H9 (cell line): ENCODE measurements at regions not wholly inside any gene's neighbourhood (a gene's known extent, or its start where the extent isn't known, plus 50 kb on each side); places are given as distances from the start of the nearest gene placed in this dataset.

Experiments used
- DNase-seq: peaks from one replicate; pipeline ENCODE4 v3.0.0-alpha.2; 2017
- H2AFZ ChIP-seq: one replicate; pipeline ENCODE4 v1.6.1; 2013; ENCODE audit warnings: mild to moderate bottlenecking, low read length, control low read depth, moderate library complexity
- H2AK5ac ChIP-seq: 2 replicates; pipeline ENCODE4 v1.6.1; 2013; ENCODE audit warnings: low read length, control low read depth, mixed read lengths; ENCODE audit not compliant: insufficient read length
- H2BK120ac ChIP-seq: one replicate; pipeline ENCODE4 v1.6.1; 2013; ENCODE audit warnings: low read depth, mild to moderate bottlenecking, low read length, control low read depth, inconsistent platforms; ENCODE audit not compliant: poor library complexity, severe bottlenecking
- H2BK12ac ChIP-seq: 2 replicates; pipeline ENCODE4 v1.6.1; 2013; ENCODE audit warnings: low read length, control low read depth, mixed read lengths, low read depth; ENCODE audit not compliant: insufficient read length
- H2BK15ac ChIP-seq: 2 replicates; pipeline ENCODE4 v1.6.1; 2013; ENCODE audit warnings: low read depth, low read length, control low read depth
- H2BK20ac ChIP-seq: one replicate; pipeline ENCODE4 v1.6.1; 2013; ENCODE audit warnings: low read depth, mild to moderate bottlenecking, low read length, control low read depth, inconsistent platforms; ENCODE audit not compliant: poor library complexity, severe bottlenecking
- H2BK5ac ChIP-seq: 2 replicates; pipeline ENCODE4 v1.6.1; 2013; ENCODE audit warnings: low read length, control low read depth, mixed read lengths; ENCODE audit not compliant: insufficient read length
- H3K14ac ChIP-seq: 2 replicates; pipeline ENCODE4 v1.6.1; 2013; ENCODE audit warnings: low read length, control low read depth; ENCODE audit not compliant: insufficient read depth
- H3K18ac ChIP-seq: 2 replicates; pipeline ENCODE4 v1.6.1; 2013; ENCODE audit warnings: low read depth, mild to moderate bottlenecking, mixed read lengths, low read length, control low read depth; ENCODE audit not compliant: insufficient read length
- H3K23ac ChIP-seq: 2 replicates; pipeline ENCODE4 v1.6.1; 2013; ENCODE audit warnings: low read length, control low read depth, mixed read lengths, low read depth; ENCODE audit not compliant: insufficient read length
- H3K23me2 ChIP-seq: 2 replicates; pipeline ENCODE4 v1.6.1; 2013; ENCODE audit warnings: low read depth, mild to moderate bottlenecking, mixed read lengths, low read length, control low read depth; ENCODE audit not compliant: insufficient read length, poor library complexity, severe bottlenecking
- H3K27ac ChIP-seq: 2 replicates; pipeline ENCODE4 v1.5.1; 2013; ENCODE audit warnings: low read length, control low read depth, mixed read lengths, low read depth; ENCODE audit not compliant: insufficient read length
- H3K27me3 ChIP-seq: 2 replicates; pipeline ENCODE4 v1.6.1; 2013; ENCODE audit warnings: low read length, control low read depth, inconsistent platforms; ENCODE audit not compliant: insufficient read depth
- H3K4ac ChIP-seq: 2 replicates; pipeline ENCODE4 v1.6.1; 2013; ENCODE audit warnings: low read depth, mild to moderate bottlenecking, control low read depth, inconsistent platforms, low read length, moderate library complexity
- H3K4me1 ChIP-seq: 2 replicates; pipeline ENCODE4 v1.6.1; 2013; ENCODE audit warnings: low read length, control low read depth, inconsistent platforms; ENCODE audit not compliant: insufficient read depth
- H3K4me2 ChIP-seq: 2 replicates; pipeline ENCODE4 v1.6.1; 2013; ENCODE audit warnings: low read length, control low read depth, mixed read lengths; ENCODE audit not compliant: insufficient read length, insufficient read depth
- H3K56ac ChIP-seq: 2 replicates; pipeline ENCODE4 v1.6.1; 2013; ENCODE audit warnings: low read depth, mild to moderate bottlenecking, mixed read lengths, low read length, control low read depth; ENCODE audit not compliant: insufficient read length
- H3K79me1 ChIP-seq: 2 replicates; pipeline ENCODE4 v1.6.1; 2013; ENCODE audit warnings: low read depth, mild to moderate bottlenecking, moderate library complexity, low read length, control low read depth, inconsistent platforms; ENCODE audit not compliant: insufficient read depth, poor library complexity, severe bottlenecking
- H3K79me2 ChIP-seq: 2 replicates; pipeline ENCODE4 v1.6.1; 2013; ENCODE audit warnings: low read length, control low read depth, inconsistent platforms; ENCODE audit not compliant: insufficient read depth
- H3K9ac ChIP-seq: 2 replicates; pipeline ENCODE4 v1.6.1; 2013; ENCODE audit warnings: low read length, control low read depth, mixed read lengths; ENCODE audit not compliant: insufficient read length; ENCODE audit errors: extremely low read depth
- H3K9me3 ChIP-seq: one replicate; pipeline ENCODE4 v1.6.1; 2013; ENCODE audit warnings: low read depth, low read length, inconsistent platforms; ENCODE audit not compliant: control insufficient read depth
- H3T11ph ChIP-seq: one replicate; pipeline ENCODE4 v1.6.1; 2013; ENCODE audit warnings: mild to moderate bottlenecking, low read length, control low read depth, inconsistent platforms
- H4K20me1 ChIP-seq: one replicate; pipeline ENCODE4 v1.6.1; 2013; ENCODE audit not compliant: control insufficient read depth, insufficient read length, insufficient read depth
- H4K5ac ChIP-seq: 2 replicates; pipeline ENCODE4 v1.6.1; 2013; ENCODE audit warnings: low read depth, mild to moderate bottlenecking, mixed read lengths, low read length, control low read depth; ENCODE audit not compliant: insufficient read length
- H4K8ac ChIP-seq: replicated peaks from 2 replicates; pipeline ENCODE4 v1.6.1; 2013; ENCODE audit warnings: low read length, control low read depth, mixed read lengths, low read depth; ENCODE audit not compliant: insufficient read length
- H4K91ac ChIP-seq: 2 replicates; pipeline ENCODE4 v1.6.1; 2013; ENCODE audit warnings: low read depth, mild to moderate bottlenecking, moderate library complexity, mixed read lengths, low read length, control low read depth; ENCODE audit not compliant: insufficient read length
- H3K27ac Mint-ChIP-seq, 3 experiments: 2 replicates in 2 of 3; 3 replicates in 1 of 3; pipeline ENCODE4 v1.8.0; 2020 to 2021; ENCODE audit warnings: mixed read lengths in 3 of 3, mild to moderate bottlenecking in 1 of 3, moderate library complexity in 1 of 3
- H3K27me3 Mint-ChIP-seq: 2 replicates; pipeline ENCODE4 v1.8.0; 2021; ENCODE audit warnings: low read depth, mild to moderate bottlenecking, moderate library complexity, mixed read lengths
- H3K36me3 Mint-ChIP-seq, 3 experiments: 2 replicates in 2 of 3; 3 replicates in 1 of 3; pipeline ENCODE4 v1.8.0; 2020 to 2021; ENCODE audit warnings: low read depth in 3 of 3, mixed read lengths in 3 of 3; ENCODE audit not compliant: insufficient read depth in 1 of 3
- H3K4me1 Mint-ChIP-seq, 2 experiments: 2 replicates each; pipeline ENCODE4 v1.8.0; 2020; ENCODE audit warnings: mixed read lengths in 2 of 2
- H3K4me3 Mint-ChIP-seq, 2 experiments: 2 replicates in 1 of 2; 3 replicates in 1 of 2; pipeline ENCODE4 v1.8.0; 2020 to 2021; ENCODE audit warnings: mild to moderate bottlenecking in 2 of 2, mixed read lengths in 2 of 2, moderate library complexity in 1 of 2
- H3K9me3 Mint-ChIP-seq, 2 experiments: 2 replicates in 1 of 2; 3 replicates in 1 of 2; pipeline ENCODE4 v1.8.0; 2020; ENCODE audit warnings: mild to moderate bottlenecking in 2 of 2, mixed read lengths in 2 of 2, moderate library complexity in 1 of 2
- WGBS: extraction: QIAGEN DNeasy Blood & Tissue Kit; methylation state at CpG from one replicate; pipeline ENCODE4 v1.1.7; 2013; ENCODE audit warnings: missing lambda C conversion rate, low lambda C conversion rate, mixed read lengths; ENCODE audit not compliant: insufficient read length; ENCODE audit errors: extremely low coverage; 5-methylcytosine and 5-hydroxymethylcytosine counted together
- TF ChIP-seq, protein P1 (sequence below): fragments of 200-600 bp; sonication (generic); conservative IDR thresholded peaks from 3 replicates; pipeline ENCODE4 v1.8.0; 2021; ENCODE audit warnings: antibody characterized with exemption, mild to moderate bottlenecking

DNA sequence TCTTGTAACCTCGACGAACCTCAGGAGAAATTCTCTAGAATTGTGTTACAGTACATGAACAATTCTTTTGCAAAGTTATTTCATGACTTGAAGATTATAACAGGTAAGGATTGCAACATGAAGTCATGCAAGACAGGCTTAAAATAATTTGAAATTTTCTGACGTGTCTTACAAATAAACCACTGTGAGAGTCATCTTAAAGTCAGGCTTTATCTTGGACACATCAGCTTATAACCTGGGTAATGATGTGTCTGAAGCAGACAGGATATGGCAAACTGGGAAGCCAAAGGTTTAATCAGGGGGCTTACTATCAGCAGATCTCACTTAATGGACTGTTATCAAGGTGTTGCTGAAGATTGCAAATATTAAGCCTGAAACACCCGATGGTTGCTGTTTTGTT is 407.8 kb downstream of the KLF5 start:
- Histone ChIP-seq H4K5ac (no peak overlapping the region), H2BK5ac (no peak overlapping the region), H3K79me2 (no peaks in the 10 kb centered on the region), H3K4ac (no peak overlapping the region), H4K20me1 (no peaks in the 10 kb centered on the region), H2AFZ (no peak overlapping the region), H3K79me1 (no peaks in the 10 kb centered on the region), H2BK120ac (no peak overlapping the region), H2BK15ac (no peak overlapping the region), H3T11ph (no peak overlapping the region), H3K4me2 (no peak overlapping the region), H3K14ac (no peak overlapping the region), H3K23me2 (no peaks in the 10 kb centered on the region), H3K9me3 (no peaks in the 10 kb centered on the region), H3K27ac (no peak overlapping the region), H2BK20ac (no peak overlapping the region), H3K56ac (no peak overlapping the region), H3K27me3 (no peaks in the 10 kb centered on the region), H2AK5ac (no peak overlapping the region), H3K4me1 (no peaks in the 10 kb centered on the region), H3K9ac (no peak overlapping the region), H3K23ac (no peak overlapping the region), H4K91ac (no peak overlapping the region), H2BK12ac (no peak overlapping the region), H3K18ac (no peak overlapping the region), H4K8ac (no peak overlapping the region)
- Mint-ChIP-seq H3K9me3 (no peaks in the 10 kb centered on the region), H3K4me1 (peaks cover 0 to 3% of the 10 kb centered on the region in 2 experiments; a peak in 1 of 4 replicates), H3K36me3 (no peaks in the 10 kb centered on the region; a peak in 2 of 7 replicates), H3K4me3 (no peak overlapping the region), H3K27me3 (no peaks in the 10 kb centered on the region), H3K27ac (no peak overlapping the region)
- TF ChIP-seq, protein P1, sequence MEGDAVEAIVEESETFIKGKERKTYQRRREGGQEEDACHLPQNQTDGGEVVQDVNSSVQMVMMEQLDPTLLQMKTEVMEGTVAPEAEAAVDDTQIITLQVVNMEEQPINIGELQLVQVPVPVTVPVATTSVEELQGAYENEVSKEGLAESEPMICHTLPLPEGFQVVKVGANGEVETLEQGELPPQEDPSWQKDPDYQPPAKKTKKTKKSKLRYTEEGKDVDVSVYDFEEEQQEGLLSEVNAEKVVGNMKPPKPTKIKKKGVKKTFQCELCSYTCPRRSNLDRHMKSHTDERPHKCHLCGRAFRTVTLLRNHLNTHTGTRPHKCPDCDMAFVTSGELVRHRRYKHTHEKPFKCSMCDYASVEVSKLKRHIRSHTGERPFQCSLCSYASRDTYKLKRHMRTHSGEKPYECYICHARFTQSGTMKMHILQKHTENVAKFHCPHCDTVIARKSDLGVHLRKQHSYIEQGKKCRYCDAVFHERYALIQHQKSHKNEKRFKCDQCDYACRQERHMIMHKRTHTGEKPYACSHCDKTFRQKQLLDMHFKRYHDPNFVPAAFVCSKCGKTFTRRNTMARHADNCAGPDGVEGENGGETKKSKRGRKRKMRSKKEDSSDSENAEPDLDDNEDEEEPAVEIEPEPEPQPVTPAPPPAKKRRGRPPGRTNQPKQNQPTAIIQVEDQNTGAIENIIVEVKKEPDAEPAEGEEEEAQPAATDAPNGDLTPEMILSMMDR: no peak
- DNase-seq: no peak
- no CpG with 5 or more reads among the region's 4 CpGs for WGBS
